ENCODE measurements at regions not wholly inside any gene's neighbourhood (a gene's known extent, or its start where the extent isn't known, plus 50 kb on each side); places are given as distances from the start of the nearest gene placed in this dataset.
A peak's percentile ranks its signal among the peaks of the same experiment; 100 is the strongest.

- Histone ChIP-seq H3K4me3 (no peak overlapping the region), H3K27me3 (no peaks in the 10 kb centered on the region), H3K9me3 (ENCODE audit: low read depth) (no peaks in the 10 kb centered on the region), H3K4me1 (ENCODE audit: low read depth) (peaks cover 29% of the 10 kb centered on the region), H3K27ac (no peak overlapping the region), H3K36me3 (no peaks in the 10 kb centered on the region)
- DNase-seq (ENCODE audit: low read depth in 1 of 2, low spot score in 1 of 2): no peak
- TF ChIP-seq, protein P1, sequence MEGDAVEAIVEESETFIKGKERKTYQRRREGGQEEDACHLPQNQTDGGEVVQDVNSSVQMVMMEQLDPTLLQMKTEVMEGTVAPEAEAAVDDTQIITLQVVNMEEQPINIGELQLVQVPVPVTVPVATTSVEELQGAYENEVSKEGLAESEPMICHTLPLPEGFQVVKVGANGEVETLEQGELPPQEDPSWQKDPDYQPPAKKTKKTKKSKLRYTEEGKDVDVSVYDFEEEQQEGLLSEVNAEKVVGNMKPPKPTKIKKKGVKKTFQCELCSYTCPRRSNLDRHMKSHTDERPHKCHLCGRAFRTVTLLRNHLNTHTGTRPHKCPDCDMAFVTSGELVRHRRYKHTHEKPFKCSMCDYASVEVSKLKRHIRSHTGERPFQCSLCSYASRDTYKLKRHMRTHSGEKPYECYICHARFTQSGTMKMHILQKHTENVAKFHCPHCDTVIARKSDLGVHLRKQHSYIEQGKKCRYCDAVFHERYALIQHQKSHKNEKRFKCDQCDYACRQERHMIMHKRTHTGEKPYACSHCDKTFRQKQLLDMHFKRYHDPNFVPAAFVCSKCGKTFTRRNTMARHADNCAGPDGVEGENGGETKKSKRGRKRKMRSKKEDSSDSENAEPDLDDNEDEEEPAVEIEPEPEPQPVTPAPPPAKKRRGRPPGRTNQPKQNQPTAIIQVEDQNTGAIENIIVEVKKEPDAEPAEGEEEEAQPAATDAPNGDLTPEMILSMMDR (IDR thresholded peaks at IDR 0.05; ENCODE audit: low read depth, low read length): no peak
These were observed 126.6 kb upstream of the FZD8 start for GRCh38 chr10:35768731-35769130.

DNA sequence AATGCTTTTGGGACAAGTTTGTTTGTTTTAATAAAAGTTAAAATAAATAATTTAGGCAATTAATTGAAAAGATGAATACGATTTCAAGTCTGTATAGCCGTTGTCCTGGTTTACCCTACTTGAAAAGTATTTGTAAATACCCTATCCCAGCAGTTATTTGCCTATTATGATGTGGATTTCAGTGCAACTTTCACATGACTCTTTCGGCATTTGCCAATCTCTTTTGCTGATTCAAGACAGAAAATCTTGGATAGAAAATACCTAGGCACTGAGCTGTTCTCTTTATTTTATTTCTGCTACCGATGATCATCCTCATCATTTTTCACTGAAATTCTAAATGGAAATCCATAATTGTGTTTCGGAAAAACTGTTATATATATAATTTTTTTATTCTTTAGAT, 125.9 kb upstream of the FZD8 start:
- Histone ChIP-seq H3K4me3 (no peak overlapping the region), H3K36me3 (no peaks in the 10 kb centered on the region), H3K9me3 (ENCODE audit: low read depth) (no peaks in the 10 kb centered on the region), H3K27ac (no peak overlapping the region), H3K4me1 (ENCODE audit: low read depth) (peaks cover 29% of the 10 kb centered on the region), H3K27me3 (no peaks in the 10 kb centered on the region)
- DNase-seq (ENCODE audit: low read depth in 1 of 2, low spot score in 1 of 2): no peak
- TF ChIP-seq, protein P1 (IDR thresholded peaks at IDR 0.05; ENCODE audit: low read depth, low read length): no peak

DNA sequence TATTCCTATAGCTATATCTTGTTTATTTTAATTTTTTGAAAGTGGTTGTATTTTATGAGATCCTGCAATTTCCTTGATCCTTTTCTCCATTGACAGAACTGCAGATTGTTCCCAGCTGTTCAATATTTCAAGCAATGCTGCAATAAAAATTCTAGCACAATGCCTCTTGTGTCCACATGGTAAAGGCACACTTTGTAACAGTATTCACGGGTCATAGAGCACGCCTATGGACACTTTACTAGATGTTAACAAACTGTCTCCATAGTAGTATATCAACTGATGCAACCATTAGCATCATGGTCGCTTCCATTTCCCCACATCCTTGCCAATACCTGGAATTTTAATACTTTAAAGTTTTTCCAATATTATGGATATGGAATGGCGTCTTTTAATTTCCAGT, 123.9 kb upstream of the FZD8 start:
- Histone ChIP-seq H3K27ac (no peak overlapping the region), H3K4me3 (no peak overlapping the region), H3K27me3 (no peaks in the 10 kb centered on the region), H3K9me3 (ENCODE audit: low read depth) (no peaks in the 10 kb centered on the region), H3K4me1 (ENCODE audit: low read depth) (peaks cover 21% of the 10 kb centered on the region), H3K36me3 (no peaks in the 10 kb centered on the region)
- no peak for DNase-seq (ENCODE audit: low read depth in 1 of 2, low spot score in 1 of 2)
- TF ChIP-seq, protein P1 (IDR thresholded peaks at IDR 0.05; ENCODE audit: low read depth, low read length): no peak

DNA sequence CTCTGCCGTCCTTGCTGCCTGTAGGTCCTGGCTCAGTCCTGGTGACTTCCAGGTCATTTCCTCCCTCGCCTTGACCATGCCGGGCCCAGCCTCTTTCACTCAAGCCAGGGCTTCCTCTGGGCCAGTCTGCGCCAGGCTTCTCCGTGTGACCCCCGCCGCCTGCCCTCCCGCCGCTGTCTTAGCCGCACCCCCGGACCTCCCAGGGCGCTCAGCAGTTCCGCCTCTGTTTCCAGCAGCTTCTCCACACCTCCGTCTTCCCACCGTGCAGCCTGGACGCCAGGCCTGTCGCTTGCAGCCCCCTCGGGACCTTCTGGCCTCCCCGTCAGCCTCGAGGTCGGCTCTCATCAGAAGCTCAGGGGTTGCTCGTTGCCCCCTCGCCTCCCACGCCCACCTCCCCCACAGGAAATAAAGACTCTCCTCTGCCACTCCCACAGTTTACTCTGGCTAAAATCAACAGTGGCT, 123.0 kb upstream of the FZD8 start:
- Histone ChIP-seq H3K9me3 (ENCODE audit: low read depth) (no peaks in the 10 kb centered on the region), H3K27ac (no peak overlapping the region), H3K4me1 (ENCODE audit: low read depth) (peaks cover 14% of the 10 kb centered on the region), H3K36me3 (no peaks in the 10 kb centered on the region), H3K4me3 (no peak overlapping the region), H3K27me3 (no peaks in the 10 kb centered on the region)
- peak in 1 of 2 donors; percentile 33 for DNase-seq (ENCODE audit: low read depth in 1 of 2, low spot score in 1 of 2)
- TF ChIP-seq, protein P1 (IDR thresholded peaks at IDR 0.05; ENCODE audit: low read depth, low read length): no peak

DNA sequence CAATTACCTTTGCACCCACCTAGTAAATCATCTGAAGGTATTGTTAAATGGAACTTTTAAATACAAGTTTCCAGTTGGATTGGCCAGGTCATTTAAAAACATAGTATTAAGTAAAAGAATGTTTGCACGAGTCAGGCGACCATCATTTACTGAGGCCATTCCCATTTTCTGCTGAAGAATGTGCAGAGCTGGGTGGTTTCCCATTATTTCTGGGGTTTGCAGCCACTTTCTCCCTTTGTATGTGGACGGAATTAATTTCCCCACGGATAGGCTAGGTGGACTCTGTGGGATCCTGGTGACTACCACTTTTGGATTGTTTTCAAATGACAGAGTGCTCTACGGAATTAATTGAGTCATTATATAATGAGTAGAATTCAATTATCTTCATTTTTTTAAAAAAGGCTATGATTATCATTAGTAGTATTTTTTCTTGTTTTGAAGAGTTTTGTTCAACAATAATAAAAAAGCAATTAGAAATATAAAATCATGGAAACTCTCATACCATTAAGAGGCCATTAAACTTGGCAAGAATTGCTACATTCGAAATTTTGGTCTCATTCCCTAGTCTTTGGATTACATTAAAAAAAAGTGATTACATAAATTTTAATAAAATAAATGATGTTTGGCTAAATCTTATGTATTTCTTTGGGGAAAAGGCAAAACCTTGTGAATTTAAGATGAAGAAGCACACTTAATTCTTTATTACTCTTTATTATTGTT, 120.4 kb upstream of the FZD8 start:
- Histone ChIP-seq H3K4me3 (no peak overlapping the region), H3K9me3 (ENCODE audit: low read depth) (no peaks in the 10 kb centered on the region), H3K4me1 (ENCODE audit: low read depth) (peaks cover under 1% of the 10 kb centered on the region), H3K27me3 (no peaks in the 10 kb centered on the region), H3K27ac (no peak overlapping the region), H3K36me3 (no peaks in the 10 kb centered on the region)
- TF ChIP-seq, protein P1 (IDR thresholded peaks at IDR 0.05; ENCODE audit: low read depth, low read length): no peak
- DNase-seq (ENCODE audit: low read depth in 1 of 2, low spot score in 1 of 2): no peak
